ENCODE measurements at regions not wholly inside any gene's neighbourhood (a gene's known extent, or its start where the extent isn't known, plus 50 kb on each side); places are given as distances from the start of the nearest gene placed in this dataset.
"Not testable (repeated sequence)": the region's sequence is repeated elsewhere in the genome, so short reads cannot be mapped to it uniquely, and the experiment has no call there.

- not testable (repeated sequence) for H3K27me3 ChIP-seq (ENCODE audit: control insufficient read depth in 3 of 3, insufficient read depth in 3 of 3, low read length in 3 of 3); FAIRE-seq; H3K4me1 ChIP-seq (ENCODE audit: control insufficient read depth in 3 of 3, insufficient read depth in 2 of 3, low read depth in 1 of 3, low read length in 2 of 3); H3K4me3 ChIP-seq (ENCODE audit: low read depth in 1 of 3, low read length in 3 of 3); H3K27ac ChIP-seq (ENCODE audit: low read depth in 1 of 3, low read length in 2 of 3); H3K9me3 ChIP-seq (ENCODE audit: control insufficient read depth in 2 of 2, insufficient read depth in 1 of 2, low read depth in 1 of 2, low read length in 1 of 2); DNase-seq
- peaks cover 0 to 46% (median 4%) of the 10 kb centered on the region in 3 donors for H3K36me3 ChIP-seq (ENCODE audit: control insufficient read depth in 3 of 3, insufficient read depth in 2 of 3, low read depth in 1 of 3, low read length in 3 of 3)
- WGBS, 3 donors = 92 to 93% (median 93%) methylated on average over 18 of the region's 18 CpGs
Measured at GRCh38 chr5:1618296-1618865, 94.6 kb upstream of the LPCAT1 start.

DNA sequence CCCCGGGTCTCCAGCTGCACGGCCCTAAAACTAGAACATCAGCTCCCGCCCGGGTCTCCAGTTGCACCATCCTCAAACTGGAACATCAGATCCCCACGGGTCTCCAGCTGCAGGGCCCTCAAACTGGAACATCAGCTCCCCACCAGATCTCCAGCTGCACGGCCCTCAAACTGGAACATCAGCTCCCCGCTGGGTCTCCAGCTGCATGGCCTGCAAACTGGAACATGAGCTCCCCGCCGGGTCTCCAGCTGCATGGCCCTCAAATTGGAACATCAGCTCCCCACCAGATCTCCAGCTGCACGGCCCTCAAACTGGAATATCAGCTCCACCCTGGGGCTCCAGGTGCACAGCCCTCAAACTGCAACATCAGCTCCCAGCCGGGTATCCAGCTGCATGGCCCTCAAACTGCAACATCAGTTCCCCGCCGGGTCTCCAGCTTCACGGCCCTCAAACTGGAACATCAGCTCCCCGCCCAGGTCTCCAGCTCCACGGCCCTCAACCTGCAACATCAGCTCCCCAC, 93.5 kb upstream of the LPCAT1 start:
- WGBS, 3 donors = 93 to 94% (median 94%) methylated on average over 16 of the region's 16 CpGs

GRCh38 chr5:1613515-1613914, 89.8 kb upstream of the LPCAT1 start:
- 92 to 94% (median 93%) methylated on average over 12 to 13 of the region's 13 CpGs for WGBS, 3 donors
- FAIRE-seq; H3K27me3 ChIP-seq (ENCODE audit: control insufficient read depth in 3 of 3, insufficient read depth in 3 of 3, low read length in 3 of 3): not testable (repeated sequence)

More for the DNA sequence above, 93.5 kb upstream of the LPCAT1 start:
- peaks cover 0 to 38% (median 4%) of the 10 kb centered on the region in 3 donors for H3K36me3 ChIP-seq (ENCODE audit: control insufficient read depth in 3 of 3, insufficient read depth in 2 of 3, low read depth in 1 of 3, low read length in 3 of 3)
- DNase-seq; H3K9me3 ChIP-seq (ENCODE audit: control insufficient read depth in 2 of 2, insufficient read depth in 1 of 2, low read depth in 1 of 2, low read length in 1 of 2); H3K27me3 ChIP-seq (ENCODE audit: control insufficient read depth in 3 of 3, insufficient read depth in 3 of 3, low read length in 3 of 3); H3K4me3 ChIP-seq (ENCODE audit: low read depth in 1 of 3, low read length in 3 of 3); H3K27ac ChIP-seq (ENCODE audit: low read depth in 1 of 3, low read length in 2 of 3); FAIRE-seq; H3K4me1 ChIP-seq (ENCODE audit: control insufficient read depth in 3 of 3, insufficient read depth in 2 of 3, low read depth in 1 of 3, low read length in 2 of 3): not testable (repeated sequence)

GRCh38 chr5:1610526-1610925, 86.8 kb upstream of the LPCAT1 start:
- H3K4me1 ChIP-seq (ENCODE audit: control insufficient read depth in 3 of 3, insufficient read depth in 2 of 3, low read depth in 1 of 3, low read length in 2 of 3); FAIRE-seq; H3K4me3 ChIP-seq (ENCODE audit: low read depth in 1 of 3, low read length in 3 of 3); H3K27me3 ChIP-seq (ENCODE audit: control insufficient read depth in 3 of 3, insufficient read depth in 3 of 3, low read length in 3 of 3); H3K36me3 ChIP-seq (ENCODE audit: control insufficient read depth in 3 of 3, insufficient read depth in 2 of 3, low read depth in 1 of 3, low read length in 3 of 3); H3K27ac ChIP-seq (ENCODE audit: low read depth in 1 of 3, low read length in 2 of 3); DNase-seq; H3K9me3 ChIP-seq (ENCODE audit: control insufficient read depth in 2 of 2, insufficient read depth in 1 of 2, low read depth in 1 of 2, low read length in 1 of 2): not testable (repeated sequence)
- WGBS, 3 donors = 96 to 97% (median 97%) methylated on average over 12 to 16 of the region's 16 CpGs

More at GRCh38 chr5:1613515-1613914, 89.8 kb upstream of the LPCAT1 start:
- DNase-seq; H3K4me1 ChIP-seq (ENCODE audit: control insufficient read depth in 3 of 3, insufficient read depth in 2 of 3, low read depth in 1 of 3, low read length in 2 of 3); H3K27ac ChIP-seq (ENCODE audit: low read depth in 1 of 3, low read length in 2 of 3); H3K4me3 ChIP-seq (ENCODE audit: low read depth in 1 of 3, low read length in 3 of 3); H3K9me3 ChIP-seq (ENCODE audit: control insufficient read depth in 2 of 2, insufficient read depth in 1 of 2, low read depth in 1 of 2, low read length in 1 of 2): not testable (repeated sequence)
- peaks cover 0 to 18% (median 2%) of the 10 kb centered on the region in 3 donors for H3K36me3 ChIP-seq (ENCODE audit: control insufficient read depth in 3 of 3, insufficient read depth in 2 of 3, low read depth in 1 of 3, low read length in 3 of 3)

GRCh38 chr5:1609111-1609510, 85.4 kb upstream of the LPCAT1 start:
- not testable (repeated sequence) for FAIRE-seq; H3K36me3 ChIP-seq (ENCODE audit: control insufficient read depth in 3 of 3, insufficient read depth in 2 of 3, low read depth in 1 of 3, low read length in 3 of 3); H3K27ac ChIP-seq (ENCODE audit: low read depth in 1 of 3, low read length in 2 of 3); DNase-seq; H3K4me1 ChIP-seq (ENCODE audit: control insufficient read depth in 3 of 3, insufficient read depth in 2 of 3, low read depth in 1 of 3, low read length in 2 of 3); H3K4me3 ChIP-seq (ENCODE audit: low read depth in 1 of 3, low read length in 3 of 3); H3K9me3 ChIP-seq (ENCODE audit: control insufficient read depth in 2 of 2, insufficient read depth in 1 of 2, low read depth in 1 of 2, low read length in 1 of 2); H3K27me3 ChIP-seq (ENCODE audit: control insufficient read depth in 3 of 3, insufficient read depth in 3 of 3, low read length in 3 of 3)
- 31 to 79% (median 51%) methylated on average over 8 of the region's 8 CpGs for WGBS, 3 donors

GRCh38 chr5:1608336-1608735, 84.6 kb upstream of the LPCAT1 start:
- DNase-seq, FAIRE-seq: not testable (repeated sequence)

GRCh38 chr5:1606951-1607350, 83.2 kb upstream of the LPCAT1 start:
- H3K4me1 ChIP-seq (ENCODE audit: control insufficient read depth in 3 of 3, insufficient read depth in 2 of 3, low read depth in 1 of 3, low read length in 2 of 3); H3K27ac ChIP-seq (ENCODE audit: low read depth in 1 of 3, low read length in 2 of 3); H3K9me3 ChIP-seq (ENCODE audit: control insufficient read depth in 2 of 2, insufficient read depth in 1 of 2, low read depth in 1 of 2, low read length in 1 of 2); DNase-seq; FAIRE-seq; H3K36me3 ChIP-seq (ENCODE audit: control insufficient read depth in 3 of 3, insufficient read depth in 2 of 3, low read depth in 1 of 3, low read length in 3 of 3); H3K27me3 ChIP-seq (ENCODE audit: control insufficient read depth in 3 of 3, insufficient read depth in 3 of 3, low read length in 3 of 3); H3K4me3 ChIP-seq (ENCODE audit: low read depth in 1 of 3, low read length in 3 of 3): not testable (repeated sequence)
- WGBS, 3 donors = 67 to 90% (median 71%) methylated on average over 9 of the region's 9 CpGs

More at GRCh38 chr5:1608336-1608735, 84.6 kb upstream of the LPCAT1 start:
- not testable (repeated sequence) for H3K4me1 ChIP-seq (ENCODE audit: control insufficient read depth in 3 of 3, insufficient read depth in 2 of 3, low read depth in 1 of 3, low read length in 2 of 3); H3K27me3 ChIP-seq (ENCODE audit: control insufficient read depth in 3 of 3, insufficient read depth in 3 of 3, low read length in 3 of 3); H3K36me3 ChIP-seq (ENCODE audit: control insufficient read depth in 3 of 3, insufficient read depth in 2 of 3, low read depth in 1 of 3, low read length in 3 of 3); H3K4me3 ChIP-seq (ENCODE audit: low read depth in 1 of 3, low read length in 3 of 3); H3K27ac ChIP-seq (ENCODE audit: low read depth in 1 of 3, low read length in 2 of 3); H3K9me3 ChIP-seq (ENCODE audit: control insufficient read depth in 2 of 2, insufficient read depth in 1 of 2, low read depth in 1 of 2, low read length in 1 of 2)
- 67 to 81% (median 80%) methylated on average over 11 to 14 of the region's 15 CpGs for WGBS, 3 donors

GRCh38 chr5:1603916-1604315, 80.2 kb upstream of the LPCAT1 start:
- FAIRE-seq; H3K4me3 ChIP-seq (ENCODE audit: low read depth in 1 of 3, low read length in 3 of 3); H3K9me3 ChIP-seq (ENCODE audit: control insufficient read depth in 2 of 2, insufficient read depth in 1 of 2, low read depth in 1 of 2, low read length in 1 of 2); H3K4me1 ChIP-seq (ENCODE audit: control insufficient read depth in 3 of 3, insufficient read depth in 2 of 3, low read depth in 1 of 3, low read length in 2 of 3); H3K27me3 ChIP-seq (ENCODE audit: control insufficient read depth in 3 of 3, insufficient read depth in 3 of 3, low read length in 3 of 3); H3K36me3 ChIP-seq (ENCODE audit: control insufficient read depth in 3 of 3, insufficient read depth in 2 of 3, low read depth in 1 of 3, low read length in 3 of 3); H3K27ac ChIP-seq (ENCODE audit: low read depth in 1 of 3, low read length in 2 of 3): not testable (repeated sequence)
- peak in 1 of 2 donors; percentile 22 for DNase-seq
- 27 to 51% (median 37%) methylated on average over 8 of the region's 8 CpGs for WGBS, 3 donors

DNA sequence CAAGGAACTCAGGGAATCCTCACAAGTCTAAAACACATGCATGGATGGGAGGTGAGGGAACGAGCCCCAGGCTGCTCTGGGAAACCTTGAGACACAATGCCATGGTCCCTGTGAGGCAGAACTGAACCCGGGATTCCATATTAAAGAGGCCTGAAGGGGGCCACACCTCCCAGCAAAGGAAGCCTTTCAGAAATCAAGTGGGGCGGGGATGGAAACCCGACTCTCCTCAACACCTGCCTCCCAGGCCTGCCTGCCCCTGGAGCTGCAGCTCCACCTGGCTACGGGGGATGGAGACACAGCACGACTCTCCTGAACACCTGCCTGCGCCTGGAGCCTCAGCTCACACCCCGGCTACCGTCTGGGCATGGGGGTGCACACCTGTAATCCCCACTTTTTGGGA, 77.8 kb upstream of the LPCAT1 start:
- H3K27me3 ChIP-seq (ENCODE audit: control insufficient read depth in 3 of 3, insufficient read depth in 3 of 3, low read length in 3 of 3); H3K27ac ChIP-seq (ENCODE audit: low read depth in 1 of 3, low read length in 2 of 3); H3K36me3 ChIP-seq (ENCODE audit: control insufficient read depth in 3 of 3, insufficient read depth in 2 of 3, low read depth in 1 of 3, low read length in 3 of 3); H3K9me3 ChIP-seq (ENCODE audit: control insufficient read depth in 2 of 2, insufficient read depth in 1 of 2, low read depth in 1 of 2, low read length in 1 of 2); H3K4me3 ChIP-seq (ENCODE audit: low read depth in 1 of 3, low read length in 3 of 3); FAIRE-seq; H3K4me1 ChIP-seq (ENCODE audit: control insufficient read depth in 3 of 3, insufficient read depth in 2 of 3, low read depth in 1 of 3, low read length in 2 of 3): not testable (repeated sequence)
- 14 to 52% (median 45%) methylated on average over 7 to 9 of the region's 9 CpGs for WGBS, 3 donors
- DNase-seq = peak; percentile 16 to 56
